ENCODE measurements at regions not wholly inside any gene's neighbourhood (a gene's known extent, or its start where the extent isn't known, plus 50 kb on each side); places are given as distances from the start of the nearest gene placed in this dataset.

GRCh38 chr7:116327752-116328151 is 117.4 kb downstream of the TES start:
- peak in 1 of 4 experiments; percentile 13 for DNase-seq (ENCODE audit: extremely low read depth in 1 of 4, low spot score in 3 of 4)
- BruUV-seq (replicated peaks) = no TSS peak
- TF ChIP-seq ZNF12 (CRISPR knock-in tag; IDR thresholded peaks at IDR 0.05) (no peak), ZNF511 (CRISPR knock-in tag; IDR thresholded peaks at IDR 0.05) (no peak), EP400 (IDR thresholded peaks at IDR 0.05) (no peak), SRF (CRISPR knock-in tag; IDR thresholded peaks at IDR 0.05) (no peak), ZNF609 (CRISPR knock-in tag; IDR thresholded peaks at IDR 0.05; ENCODE audit: borderline replicate concordance) (no peak), MNT (conservative IDR thresholded peaks at IDR 0.05) (no peak), ZSCAN32 (CRISPR knock-in tag; IDR thresholded peaks at IDR 0.05) (no peak), HNRNPH1 (optimal IDR thresholded peaks at IDR 0.05; ENCODE audit: low read depth, low read length) (no peak), HIVEP1 (CRISPR knock-in tag; IDR thresholded peaks at IDR 0.05) (no peak), ZNF239 (CRISPR knock-in tag; IDR thresholded peaks at IDR 0.05) (no peak), EP300 (IDR thresholded peaks at IDR 0.05; ENCODE audit: low read length) (no peak), SMAD2 (IDR thresholded peaks at IDR 0.05; ENCODE audit: low read depth, low read length) (no peak), ZNF121 (CRISPR knock-in tag; conservative IDR thresholded peaks at IDR 0.05) (no peak), DNMT1 (IDR thresholded peaks at IDR 0.05) (no peak), ZBTB34 (CRISPR knock-in tag; IDR thresholded peaks at IDR 0.05) (no peak), HDAC2 (IDR thresholded peaks at IDR 0.05) (no peak), BMI1 (IDR thresholded peaks at IDR 0.05; ENCODE audit: low read length) (no peak), NCOA6 (IDR thresholded peaks at IDR 0.05) (no peak)

More at GRCh38 chr7:116327752-116328151, 117.4 kb downstream of the TES start:
- ATAC-seq = peak; percentile 33; the same call in 2 of the 3 replicates
- in situ Hi-C loops (cut with MboI) (no loop called here), intact Hi-C loops (cut with micrococcal nuclease) (no loop called here)
- Histone ChIP-seq H3K27me3 (ENCODE audit: control insufficient read depth in 2 of 2, insufficient read depth in 2 of 2, low read length in 2 of 2) (peaks cover 7 to 14% of the 10 kb centered on the region in 2 experiments; a peak in 3 of 5 replicates), H3K4me3 (no peak overlapping the region), H3K36me3 (ENCODE audit: control insufficient read depth, insufficient read depth, low read length) (no peaks in the 10 kb centered on the region), H3K9me1 (ENCODE audit: control insufficient read depth, insufficient read depth, low read length) (no peaks in the 10 kb centered on the region), H4K20me1 (replicated peaks; ENCODE audit: control insufficient read depth, insufficient read depth, low read length) (no peaks in the 10 kb centered on the region), H3K27ac (ENCODE audit: extremely low read depth, low read depth, low read length) (no peak overlapping the region), H3K9me3 (replicated peaks; ENCODE audit: control insufficient read depth, insufficient read depth, low read depth, low read length) (no peaks in the 10 kb centered on the region), H3K79me2 (ENCODE audit: control insufficient read depth, insufficient read depth, low read length) (no peaks in the 10 kb centered on the region), H2AFZ (ENCODE audit: low read depth, low read length) (no peak overlapping the region), H3K4me2 (ENCODE audit: insufficient read depth, low read length) (no peak overlapping the region), H3K4me1 (replicated peaks in 1 of 2; ENCODE audit: control insufficient read depth in 2 of 2, insufficient read depth in 2 of 2, low read length in 2 of 2) (no peaks in the 10 kb centered on the region), H3K9ac (ENCODE audit: insufficient read depth in 1 of 2, low read depth in 2 of 2, low read length in 2 of 2) (no peak overlapping the region)
- POLR2A ChIA-PET = no interaction called here
- no peak for FAIRE-seq
- CTCF ChIA-PET (ENCODE audit: low intra/inter-chr PET ratio) = no interaction called here
- WGBS (ENCODE audit: insufficient coverage, low coverage, missing lambda C conversion rate) = 7% methylated on average over 7 of the region's 7 CpGs

Data from K562 (cell line).